Neural progenitor cell (in vitro differentiated cells): ENCODE measurements at regions not wholly inside any gene's neighbourhood (a gene's known extent, or its start where the extent isn't known, plus 50 kb on each side); places are given as distances from the start of the nearest gene placed in this dataset.

Experiments used
- DNase-seq: peaks from one replicate; pipeline ENCODE4 v3.0.0-alpha.2; 2016; ENCODE audit warnings: low spot score
- H2AFZ ChIP-seq: fragments of 200-600 bp; sonication (generic); replicated peaks from 2 replicates; pipeline ENCODE4 v1.6.1; 2016; ENCODE audit warnings: antibody characterized with exemption
- H3F3A ChIP-seq: fragments of 200-600 bp; sonication (generic); 2 replicates; pipeline ENCODE4 v1.6.1; 2016; ENCODE audit warnings: antibody characterized with exemption, low read depth
- H3K27ac ChIP-seq: fragments of 200-600 bp; sonication (generic); 2 replicates; pipeline ENCODE4 v1.5.1; 2016; ENCODE audit warnings: mild to moderate bottlenecking
- H3K27me3 ChIP-seq: fragments of 200-600 bp; sonication (generic); 2 replicates; pipeline ENCODE4 v1.6.1; 2016; ENCODE audit warnings: mild to moderate bottlenecking, moderate library complexity
- H3K36me3 ChIP-seq: fragments of 200-600 bp; sonication (generic); 2 replicates; pipeline ENCODE4 v1.5.1; 2016
- H3K4me1 ChIP-seq: fragments of 200-600 bp; sonication (generic); 2 replicates; pipeline ENCODE4 v1.6.1; 2016; ENCODE audit warnings: mixed run types
- H3K4me2 ChIP-seq: fragments of 200-600 bp; sonication (generic); 2 replicates; pipeline ENCODE4 v1.6.1; 2016
- H3K4me3 ChIP-seq: fragments of 200-600 bp; sonication (generic); 2 replicates; pipeline ENCODE4 v1.5.1; 2016
- H3K79me2 ChIP-seq: fragments of 200-600 bp; sonication (generic); 2 replicates; pipeline ENCODE4 v1.6.1; 2016; ENCODE audit warnings: low read depth
- H3K9ac ChIP-seq: fragments of 200-600 bp; sonication (generic); 2 replicates; pipeline ENCODE4 v1.6.1; 2016
- H3K9me3 ChIP-seq: fragments of 200-600 bp; sonication (generic); 2 replicates; pipeline ENCODE4 v1.5.1; 2016; ENCODE audit warnings: low read depth
- H4K20me1 ChIP-seq: fragments of 200-600 bp; sonication (generic); 2 replicates; pipeline ENCODE4 v1.6.1; 2016; ENCODE audit warnings: low read depth
- H3K27ac Mint-ChIP-seq: 3 replicates; pipeline ENCODE4 v1.8.0; 2021; ENCODE audit warnings: mixed read lengths
- H3K27me3 Mint-ChIP-seq: 2 replicates; pipeline ENCODE4 v1.8.0; 2022; ENCODE audit warnings: low read depth, mild to moderate bottlenecking, inconsistent platforms, moderate library complexity, mixed read lengths; ENCODE audit not compliant: insufficient read depth
- H3K36me3 Mint-ChIP-seq: 3 replicates; pipeline ENCODE4 v1.8.0; 2021; ENCODE audit warnings: mixed read lengths
- H3K4me1 Mint-ChIP-seq: 3 replicates; pipeline ENCODE4 v1.8.0; 2021; ENCODE audit warnings: mixed read lengths
- H3K4me3 Mint-ChIP-seq: 3 replicates; pipeline ENCODE4 v1.8.0; 2021; ENCODE audit warnings: mild to moderate bottlenecking, moderate library complexity, mixed read lengths
- H3K9me3 Mint-ChIP-seq: 3 replicates; pipeline ENCODE4 v1.8.0; 2020; ENCODE audit warnings: mixed read lengths
- EZH2 ChIP-seq: fragments of 200-600 bp; sonication (generic); IDR thresholded peaks from 2 replicates; pipeline ENCODE4 v1.6.1; 2017; ENCODE audit warnings: antibody characterized with exemption, mild to moderate bottlenecking, moderate library complexity
- EZH2phosphoT487 ChIP-seq: fragments of 200-600 bp; sonication (generic); IDR thresholded peaks from 2 replicates; pipeline ENCODE4 v1.6.1; 2017; ENCODE audit warnings: antibody characterized with exemption
- TF ChIP-seq, protein P1 (sequence below): fragments of 200-600 bp; sonication (generic); IDR thresholded peaks from 2 replicates; pipeline ENCODE4 v1.5.1; 2017; ENCODE audit warnings: antibody characterized with exemption, mild to moderate bottlenecking

DNA sequence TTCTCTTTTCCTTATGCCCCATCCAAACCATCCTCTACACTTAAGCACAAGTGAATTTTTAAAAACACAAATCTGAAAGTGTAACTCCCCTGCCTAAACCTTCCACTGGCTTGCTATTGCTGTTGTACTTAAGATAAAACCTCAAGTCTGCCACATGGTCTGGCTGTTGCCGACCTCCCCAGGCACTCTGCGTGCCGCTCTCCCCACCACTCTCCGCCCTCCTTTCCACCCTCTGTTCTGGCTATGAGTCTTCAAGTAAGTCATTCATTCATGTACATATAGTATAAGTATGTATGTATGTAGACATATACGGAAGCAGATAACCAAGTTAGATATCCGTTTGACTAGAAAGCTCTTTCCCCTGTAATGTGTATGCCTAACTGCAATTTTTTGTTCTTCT, 94.7 kb upstream of the ANKRD55 start:
- H3K9me3 ChIP-seq: no peaks in the 10 kb centered on the region
- H2AFZ ChIP-seq: no peak overlapping the region
- H3K36me3 ChIP-seq: no peaks in the 10 kb centered on the region
- Mint-ChIP-seq H3K4me1 (peaks cover 12% of the 10 kb centered on the region), H3K4me3 (no peak overlapping the region), H3K27me3 (peaks cover 2% of the 10 kb centered on the region), H3K27ac (no peak overlapping the region), H3K36me3 (no peaks in the 10 kb centered on the region), H3K9me3 (peaks cover 2% of the 10 kb centered on the region)
- H3K27me3 ChIP-seq: no peaks in the 10 kb centered on the region
- no peak overlapping the region for H3K9ac ChIP-seq
- no peak for TF ChIP-seq EZH2phosphoT487
- TF ChIP-seq, protein P1, sequence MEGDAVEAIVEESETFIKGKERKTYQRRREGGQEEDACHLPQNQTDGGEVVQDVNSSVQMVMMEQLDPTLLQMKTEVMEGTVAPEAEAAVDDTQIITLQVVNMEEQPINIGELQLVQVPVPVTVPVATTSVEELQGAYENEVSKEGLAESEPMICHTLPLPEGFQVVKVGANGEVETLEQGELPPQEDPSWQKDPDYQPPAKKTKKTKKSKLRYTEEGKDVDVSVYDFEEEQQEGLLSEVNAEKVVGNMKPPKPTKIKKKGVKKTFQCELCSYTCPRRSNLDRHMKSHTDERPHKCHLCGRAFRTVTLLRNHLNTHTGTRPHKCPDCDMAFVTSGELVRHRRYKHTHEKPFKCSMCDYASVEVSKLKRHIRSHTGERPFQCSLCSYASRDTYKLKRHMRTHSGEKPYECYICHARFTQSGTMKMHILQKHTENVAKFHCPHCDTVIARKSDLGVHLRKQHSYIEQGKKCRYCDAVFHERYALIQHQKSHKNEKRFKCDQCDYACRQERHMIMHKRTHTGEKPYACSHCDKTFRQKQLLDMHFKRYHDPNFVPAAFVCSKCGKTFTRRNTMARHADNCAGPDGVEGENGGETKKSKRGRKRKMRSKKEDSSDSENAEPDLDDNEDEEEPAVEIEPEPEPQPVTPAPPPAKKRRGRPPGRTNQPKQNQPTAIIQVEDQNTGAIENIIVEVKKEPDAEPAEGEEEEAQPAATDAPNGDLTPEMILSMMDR: no peak
- TF ChIP-seq EZH2: no peak
- H4K20me1 ChIP-seq: no peaks in the 10 kb centered on the region
- no peaks in the 10 kb centered on the region for H3F3A ChIP-seq
- H3K4me3 ChIP-seq: no peak overlapping the region
- peaks cover 10% of the 10 kb centered on the region for H3K4me1 ChIP-seq
- no peak overlapping the region for H3K4me2 ChIP-seq
- no peaks in the 10 kb centered on the region for H3K79me2 ChIP-seq
- H3K27ac ChIP-seq: no peak overlapping the region
- no peak for DNase-seq

DNA sequence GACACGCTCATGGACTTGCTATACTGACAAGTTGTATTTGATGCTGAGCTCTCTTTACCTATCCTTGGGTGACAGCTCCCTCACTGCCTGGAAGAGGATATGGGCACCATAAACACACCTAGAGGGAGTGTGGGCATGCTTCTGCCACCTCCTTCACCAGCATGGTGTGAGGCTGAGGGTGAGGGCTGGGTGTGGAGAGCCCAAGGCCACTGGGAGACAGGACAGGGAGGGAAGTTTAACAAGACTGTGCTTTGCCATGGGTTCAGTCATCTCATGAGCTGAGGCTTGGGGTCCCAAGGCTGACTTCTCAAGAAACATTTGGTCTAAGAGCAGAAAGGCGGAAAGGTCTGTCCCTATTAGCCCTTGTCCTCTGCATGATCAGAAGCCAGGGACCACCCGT, 93.6 kb upstream of the ANKRD55 start:
- H3K36me3 ChIP-seq: no peaks in the 10 kb centered on the region
- no peaks in the 10 kb centered on the region for H4K20me1 ChIP-seq
- no peak overlapping the region for H2AFZ ChIP-seq
- H3K27ac ChIP-seq: no peak overlapping the region
- Mint-ChIP-seq H3K4me3 (no peak overlapping the region), H3K9me3 (no peaks in the 10 kb centered on the region), H3K27me3 (peaks cover 2% of the 10 kb centered on the region), H3K36me3 (no peaks in the 10 kb centered on the region), H3K4me1 (peaks cover 12% of the 10 kb centered on the region), H3K27ac (no peak overlapping the region)
- H3F3A ChIP-seq: no peaks in the 10 kb centered on the region
- no peaks in the 10 kb centered on the region for H3K9me3 ChIP-seq
- H3K4me3 ChIP-seq: no peak overlapping the region
- H3K79me2 ChIP-seq: no peaks in the 10 kb centered on the region
- H3K4me1 ChIP-seq: peaks cover 10% of the 10 kb centered on the region
- no peaks in the 10 kb centered on the region for H3K27me3 ChIP-seq
- TF ChIP-seq EZH2 (no peak), EZH2phosphoT487 (no peak)
- TF ChIP-seq, protein P1: no peak
- DNase-seq: no peak
- peak overlapping the region; percentile 29 for H3K4me2 ChIP-seq
- H3K9ac ChIP-seq: no peak overlapping the region

DNA sequence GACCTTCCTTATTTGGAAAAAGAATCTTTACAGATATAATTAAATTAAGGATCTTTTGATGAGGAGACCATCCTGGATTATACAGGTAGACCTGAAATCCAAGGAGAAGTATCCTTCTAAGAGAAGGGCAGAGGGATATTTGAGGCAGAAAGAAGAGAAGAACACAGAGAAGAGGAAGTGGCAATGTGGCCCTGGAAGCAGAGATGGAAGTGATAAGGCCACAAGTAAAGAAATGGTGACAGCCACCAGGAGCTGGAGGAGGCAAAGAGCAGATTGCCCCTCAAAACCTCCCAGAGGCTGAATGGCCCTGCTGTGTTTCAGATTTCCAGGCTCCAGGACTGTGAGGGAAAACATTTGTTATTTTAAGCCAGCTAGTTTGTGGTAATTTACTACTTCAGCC, 93.0 kb upstream of the ANKRD55 start:
- Histone ChIP-seq H3K4me2 (no peak overlapping the region), H3K27ac (no peak overlapping the region), H3K9ac (no peak overlapping the region), H3K4me1 (peaks cover 10% of the 10 kb centered on the region), H3K4me3 (no peak overlapping the region), H3K27me3 (no peaks in the 10 kb centered on the region), H3K79me2 (no peaks in the 10 kb centered on the region), H4K20me1 (no peaks in the 10 kb centered on the region), H2AFZ (no peak overlapping the region), H3F3A (no peaks in the 10 kb centered on the region), H3K36me3 (no peaks in the 10 kb centered on the region), H3K9me3 (no peaks in the 10 kb centered on the region)
- TF ChIP-seq, protein P1: no peak
- TF ChIP-seq EZH2 (no peak), EZH2phosphoT487 (no peak)
- peaks cover 4% of the 10 kb centered on the region for H3K27me3 Mint-ChIP-seq
- H3K9me3 Mint-ChIP-seq: no peaks in the 10 kb centered on the region
- DNase-seq: no peak
- peaks cover 12% of the 10 kb centered on the region for H3K4me1 Mint-ChIP-seq
- H3K27ac Mint-ChIP-seq: no peak overlapping the region
- no peaks in the 10 kb centered on the region for H3K36me3 Mint-ChIP-seq
- no peak overlapping the region for H3K4me3 Mint-ChIP-seq

DNA sequence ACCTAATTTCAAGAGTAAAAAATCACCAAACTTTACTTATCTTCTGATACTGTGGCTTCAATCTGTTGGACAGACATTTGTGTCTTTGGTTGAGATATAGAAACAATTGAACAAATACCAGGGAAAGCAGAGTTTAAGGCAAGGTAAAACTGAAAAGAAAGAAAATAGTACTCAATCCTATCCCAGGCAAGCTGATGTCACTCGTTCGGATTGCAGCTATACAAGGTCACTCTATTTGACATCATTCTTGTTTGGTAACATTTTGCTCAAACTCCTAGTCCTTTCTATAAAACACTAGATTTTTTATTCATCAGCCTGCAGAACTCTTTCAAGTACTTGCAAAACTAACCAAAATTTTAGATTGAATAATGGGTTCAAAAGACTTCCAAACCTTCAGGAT, 91.9 kb upstream of the ANKRD55 start:
- Histone ChIP-seq H3K4me3 (no peak overlapping the region), H3K4me1 (peaks cover 10% of the 10 kb centered on the region), H3K27me3 (no peaks in the 10 kb centered on the region), H2AFZ (no peak overlapping the region), H3K79me2 (no peaks in the 10 kb centered on the region), H4K20me1 (no peaks in the 10 kb centered on the region), H3F3A (no peaks in the 10 kb centered on the region), H3K4me2 (no peak overlapping the region), H3K27ac (no peak overlapping the region), H3K36me3 (no peaks in the 10 kb centered on the region), H3K9me3 (no peaks in the 10 kb centered on the region), H3K9ac (no peak overlapping the region)
- no peaks in the 10 kb centered on the region for H3K9me3 Mint-ChIP-seq
- no peaks in the 10 kb centered on the region for H3K36me3 Mint-ChIP-seq
- H3K27ac Mint-ChIP-seq: no peak overlapping the region
- TF ChIP-seq EZH2phosphoT487 (no peak), EZH2 (no peak)
- TF ChIP-seq, protein P1: no peak
- no peak for DNase-seq
- no peak overlapping the region for H3K4me3 Mint-ChIP-seq
- H3K27me3 Mint-ChIP-seq: peaks cover 2% of the 10 kb centered on the region
- peaks cover 12% of the 10 kb centered on the region for H3K4me1 Mint-ChIP-seq
